GM12878 (cell line): ENCODE measurements at regions not wholly inside any gene's neighbourhood (a gene's known extent, or its start where the extent isn't known, plus 50 kb on each side); places are given as distances from the start of the nearest gene placed in this dataset.
A peak's percentile ranks its signal among the peaks of the same experiment; 100 is the strongest.

Experiments
- DPF2 ChIP-seq: fragments of 450-650 bp; IDR thresholded peaks from 2 replicates; pipeline ENCODE4 v1.6.1; 2017; ENCODE audit warnings: mild to moderate bottlenecking
- FOXK2 ChIP-seq: fragments of 450-650 bp; IDR thresholded peaks from 2 replicates; pipeline ENCODE4 v1.6.1; 2017; ENCODE audit warnings: mild to moderate bottlenecking, moderate library complexity
- HDAC2 ChIP-seq: fragments of 200-600 bp; sonication (generic); IDR thresholded peaks from 2 replicates; pipeline ENCODE4 v1.6.1; 2017
- IRF4 ChIP-seq: IDR thresholded peaks from 2 replicates; pipeline ENCODE4 v1.6.1; 2011; ENCODE audit warnings: low read depth, low read length
- JUNB ChIP-seq: IDR thresholded peaks from 2 replicates; pipeline ENCODE4 v1.6.1; 2016; ENCODE audit warnings: antibody characterized with exemption, mild to moderate bottlenecking
- NR2C1 ChIP-seq: fragments of 450-650 bp; IDR thresholded peaks from 2 replicates; pipeline ENCODE4 v1.6.1; 2017; ENCODE audit warnings: antibody characterized with exemption, mild to moderate bottlenecking, moderate library complexity
- RAD51 ChIP-seq: fragments of 450-650 bp; IDR thresholded peaks from 2 replicates; pipeline ENCODE4 v1.6.1; 2016; ENCODE audit warnings: moderate library complexity, mild to moderate bottlenecking, inconsistent platforms
- RBBP5 ChIP-seq: fragments of 200-600 bp; sonication (generic); conservative IDR thresholded peaks from 2 replicates; pipeline ENCODE4 v1.6.1; 2016
- RFX5 ChIP-seq: IDR thresholded peaks from 2 replicates; pipeline ENCODE4 v1.6.1; 2011; ENCODE audit warnings: low read depth, low read length, improper control_type of control experiment
- SMARCA5 ChIP-seq: fragments of 450-650 bp; IDR thresholded peaks from 2 replicates; pipeline ENCODE4 v1.6.1; 2017; ENCODE audit warnings: mild to moderate bottlenecking
- TAF1 ChIP-seq: IDR thresholded peaks from 2 replicates; pipeline ENCODE4 v1.6.1; 2011; ENCODE audit warnings: mild to moderate bottlenecking, low read depth, low read length, borderline replicate concordance
- ZNF217 ChIP-seq: fragments of 450-650 bp; IDR thresholded peaks from 2 replicates; pipeline ENCODE4 v1.6.1; 2017; ENCODE audit warnings: antibody characterized with exemption, mild to moderate bottlenecking
- TF ChIP-seq, protein P1 (sequence below): IDR thresholded peaks from 2 replicates; pipeline ENCODE4 v1.6.1; 2011; ENCODE audit warnings: borderline replicate concordance, low read depth, mild to moderate bottlenecking, moderate library complexity, mixed read lengths, low read length; ENCODE audit not compliant: insufficient read depth; ENCODE audit errors: extremely low read length
- TF ChIP-seq, protein P2 (sequence below): IDR thresholded peaks from 2 replicates; pipeline ENCODE4 v1.6.1; 2012; ENCODE audit warnings: low read depth, low read length, improper control_type of control experiment
- TF ChIP-seq, protein P3 (sequence below): fragments of 450-650 bp; IDR thresholded peaks from 2 replicates; pipeline ENCODE4 v1.6.1; 2016; ENCODE audit warnings: mild to moderate bottlenecking
- TF ChIP-seq, protein P4 (sequence below): fragments of 150-350 bp; IDR thresholded peaks from 2 replicates; pipeline ENCODE4 v1.6.1; 2016; ENCODE audit warnings: low read depth, low read length
- TF ChIP-seq, protein P5 (sequence below): fragments of 450-650 bp; formaldehyde crosslinking; IDR thresholded peaks from 2 replicates; pipeline ENCODE4 v1.5.0; 2022; ENCODE audit warnings: mild to moderate bottlenecking, missing genetic modification characterization
- TF ChIP-seq, protein P6 (sequence below): IDR thresholded peaks from 2 replicates; pipeline ENCODE4 v1.6.1; 2012; ENCODE audit warnings: low read depth, low read length, improper control_type of control experiment
- TF ChIP-seq, protein P7 (sequence below): IDR thresholded peaks from 2 replicates; pipeline ENCODE4 v1.6.1; 2012; ENCODE audit warnings: low read depth, low read length, improper control_type of control experiment

DNA sequence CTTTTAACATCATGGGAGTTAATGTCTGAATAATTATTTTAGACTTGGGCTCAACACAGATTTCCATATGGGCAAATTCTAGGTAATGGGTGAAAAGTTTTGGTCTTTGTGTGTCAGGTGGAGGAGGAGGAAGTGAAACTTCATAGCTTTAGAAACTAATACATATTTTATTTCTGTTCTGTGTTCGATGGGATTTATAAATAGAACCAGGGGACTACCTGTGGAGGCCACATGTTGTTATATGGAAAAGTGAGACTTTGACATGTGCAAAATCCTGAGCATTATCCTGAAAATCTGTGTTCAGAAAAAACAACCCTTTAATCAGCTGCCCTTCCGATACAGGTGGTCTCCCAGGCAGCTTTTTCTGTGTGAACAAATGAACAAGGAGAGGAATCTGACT, 209.5 kb downstream of the SOX2 start (continued):
- no peak for TF ChIP-seq RFX5
- TF ChIP-seq FOXK2 = no peak
- peak; percentile 48; the same call in 1 of the 2 replicates for TF ChIP-seq RAD51
- TF ChIP-seq TAF1 = no peak
- TF ChIP-seq, protein P1, sequence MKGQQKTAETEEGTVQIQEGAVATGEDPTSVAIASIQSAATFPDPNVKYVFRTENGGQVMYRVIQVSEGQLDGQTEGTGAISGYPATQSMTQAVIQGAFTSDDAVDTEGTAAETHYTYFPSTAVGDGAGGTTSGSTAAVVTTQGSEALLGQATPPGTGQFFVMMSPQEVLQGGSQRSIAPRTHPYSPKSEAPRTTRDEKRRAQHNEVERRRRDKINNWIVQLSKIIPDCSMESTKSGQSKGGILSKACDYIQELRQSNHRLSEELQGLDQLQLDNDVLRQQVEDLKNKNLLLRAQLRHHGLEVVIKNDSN = no peak
- TF ChIP-seq, protein P2, sequence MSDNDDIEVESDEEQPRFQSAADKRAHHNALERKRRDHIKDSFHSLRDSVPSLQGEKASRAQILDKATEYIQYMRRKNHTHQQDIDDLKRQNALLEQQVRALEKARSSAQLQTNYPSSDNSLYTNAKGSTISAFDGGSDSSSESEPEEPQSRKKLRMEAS = no peak
- TF ChIP-seq HDAC2 = no peak
- TF ChIP-seq ZNF217 = no peak
- TF ChIP-seq, protein P3, sequence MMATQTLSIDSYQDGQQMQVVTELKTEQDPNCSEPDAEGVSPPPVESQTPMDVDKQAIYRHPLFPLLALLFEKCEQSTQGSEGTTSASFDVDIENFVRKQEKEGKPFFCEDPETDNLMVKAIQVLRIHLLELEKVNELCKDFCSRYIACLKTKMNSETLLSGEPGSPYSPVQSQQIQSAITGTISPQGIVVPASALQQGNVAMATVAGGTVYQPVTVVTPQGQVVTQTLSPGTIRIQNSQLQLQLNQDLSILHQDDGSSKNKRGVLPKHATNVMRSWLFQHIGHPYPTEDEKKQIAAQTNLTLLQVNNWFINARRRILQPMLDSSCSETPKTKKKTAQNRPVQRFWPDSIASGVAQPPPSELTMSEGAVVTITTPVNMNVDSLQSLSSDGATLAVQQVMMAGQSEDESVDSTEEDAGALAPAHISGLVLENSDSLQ = no peak
- peak; percentile 65 for TF ChIP-seq DPF2
- TF ChIP-seq, protein P4, sequence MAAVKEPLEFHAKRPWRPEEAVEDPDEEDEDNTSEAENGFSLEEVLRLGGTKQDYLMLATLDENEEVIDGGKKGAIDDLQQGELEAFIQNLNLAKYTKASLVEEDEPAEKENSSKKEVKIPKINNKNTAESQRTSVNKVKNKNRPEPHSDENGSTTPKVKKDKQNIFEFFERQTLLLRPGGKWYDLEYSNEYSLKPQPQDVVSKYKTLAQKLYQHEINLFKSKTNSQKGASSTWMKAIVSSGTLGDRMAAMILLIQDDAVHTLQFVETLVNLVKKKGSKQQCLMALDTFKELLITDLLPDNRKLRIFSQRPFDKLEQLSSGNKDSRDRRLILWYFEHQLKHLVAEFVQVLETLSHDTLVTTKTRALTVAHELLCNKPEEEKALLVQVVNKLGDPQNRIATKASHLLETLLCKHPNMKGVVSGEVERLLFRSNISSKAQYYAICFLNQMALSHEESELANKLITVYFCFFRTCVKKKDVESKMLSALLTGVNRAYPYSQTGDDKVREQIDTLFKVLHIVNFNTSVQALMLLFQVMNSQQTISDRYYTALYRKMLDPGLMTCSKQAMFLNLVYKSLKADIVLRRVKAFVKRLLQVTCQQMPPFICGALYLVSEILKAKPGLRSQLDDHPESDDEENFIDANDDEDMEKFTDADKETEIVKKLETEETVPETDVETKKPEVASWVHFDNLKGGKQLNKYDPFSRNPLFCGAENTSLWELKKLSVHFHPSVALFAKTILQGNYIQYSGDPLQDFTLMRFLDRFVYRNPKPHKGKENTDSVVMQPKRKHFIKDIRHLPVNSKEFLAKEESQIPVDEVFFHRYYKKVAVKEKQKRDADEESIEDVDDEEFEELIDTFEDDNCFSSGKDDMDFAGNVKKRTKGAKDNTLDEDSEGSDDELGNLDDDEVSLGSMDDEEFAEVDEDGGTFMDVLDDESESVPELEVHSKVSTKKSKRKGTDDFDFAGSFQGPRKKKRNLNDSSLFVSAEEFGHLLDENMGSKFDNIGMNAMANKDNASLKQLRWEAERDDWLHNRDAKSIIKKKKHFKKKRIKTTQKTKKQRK = no peak
- TF ChIP-seq IRF4 = no peak
- TF ChIP-seq SMARCA5 = no peak
- TF ChIP-seq RBBP5 = no peak
- TF ChIP-seq NR2C1 = no peak
- no peak for TF ChIP-seq JUNB
- TF ChIP-seq, protein P5, sequence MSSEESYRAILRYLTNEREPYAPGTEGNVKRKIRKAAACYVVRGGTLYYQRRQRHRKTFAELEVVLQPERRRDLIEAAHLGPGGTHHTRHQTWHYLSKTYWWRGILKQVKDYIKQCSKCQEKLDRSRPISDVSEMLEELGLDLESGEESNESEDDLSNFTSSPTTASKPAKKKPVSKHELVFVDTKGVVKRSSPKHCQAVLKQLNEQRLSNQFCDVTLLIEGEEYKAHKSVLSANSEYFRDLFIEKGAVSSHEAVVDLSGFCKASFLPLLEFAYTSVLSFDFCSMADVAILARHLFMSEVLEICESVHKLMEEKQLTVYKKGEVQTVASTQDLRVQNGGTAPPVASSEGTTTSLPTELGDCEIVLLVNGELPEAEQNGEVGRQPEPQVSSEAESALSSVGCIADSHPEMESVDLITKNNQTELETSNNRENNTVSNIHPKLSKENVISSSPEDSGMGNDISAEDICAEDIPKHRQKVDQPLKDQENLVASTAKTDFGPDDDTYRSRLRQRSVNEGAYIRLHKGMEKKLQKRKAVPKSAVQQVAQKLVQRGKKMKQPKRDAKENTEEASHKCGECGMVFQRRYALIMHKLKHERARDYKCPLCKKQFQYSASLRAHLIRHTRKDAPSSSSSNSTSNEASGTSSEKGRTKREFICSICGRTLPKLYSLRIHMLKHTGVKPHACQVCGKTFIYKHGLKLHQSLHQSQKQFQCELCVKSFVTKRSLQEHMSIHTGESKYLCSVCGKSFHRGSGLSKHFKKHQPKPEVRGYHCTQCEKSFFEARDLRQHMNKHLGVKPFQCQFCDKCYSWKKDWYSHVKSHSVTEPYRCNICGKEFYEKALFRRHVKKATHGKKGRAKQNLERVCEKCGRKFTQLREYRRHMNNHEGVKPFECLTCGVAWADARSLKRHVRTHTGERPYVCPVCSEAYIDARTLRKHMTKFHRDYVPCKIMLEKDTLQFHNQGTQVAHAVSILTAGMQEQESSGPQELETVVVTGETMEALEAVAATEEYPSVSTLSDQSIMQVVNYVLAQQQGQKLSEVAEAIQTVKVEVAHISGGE (CRISPR knock-in tag) = no peak
- TF ChIP-seq, protein P6, sequence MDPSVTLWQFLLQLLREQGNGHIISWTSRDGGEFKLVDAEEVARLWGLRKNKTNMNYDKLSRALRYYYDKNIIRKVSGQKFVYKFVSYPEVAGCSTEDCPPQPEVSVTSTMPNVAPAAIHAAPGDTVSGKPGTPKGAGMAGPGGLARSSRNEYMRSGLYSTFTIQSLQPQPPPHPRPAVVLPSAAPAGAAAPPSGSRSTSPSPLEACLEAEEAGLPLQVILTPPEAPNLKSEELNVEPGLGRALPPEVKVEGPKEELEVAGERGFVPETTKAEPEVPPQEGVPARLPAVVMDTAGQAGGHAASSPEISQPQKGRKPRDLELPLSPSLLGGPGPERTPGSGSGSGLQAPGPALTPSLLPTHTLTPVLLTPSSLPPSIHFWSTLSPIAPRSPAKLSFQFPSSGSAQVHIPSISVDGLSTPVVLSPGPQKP = no peak
- TF ChIP-seq, protein P7, sequence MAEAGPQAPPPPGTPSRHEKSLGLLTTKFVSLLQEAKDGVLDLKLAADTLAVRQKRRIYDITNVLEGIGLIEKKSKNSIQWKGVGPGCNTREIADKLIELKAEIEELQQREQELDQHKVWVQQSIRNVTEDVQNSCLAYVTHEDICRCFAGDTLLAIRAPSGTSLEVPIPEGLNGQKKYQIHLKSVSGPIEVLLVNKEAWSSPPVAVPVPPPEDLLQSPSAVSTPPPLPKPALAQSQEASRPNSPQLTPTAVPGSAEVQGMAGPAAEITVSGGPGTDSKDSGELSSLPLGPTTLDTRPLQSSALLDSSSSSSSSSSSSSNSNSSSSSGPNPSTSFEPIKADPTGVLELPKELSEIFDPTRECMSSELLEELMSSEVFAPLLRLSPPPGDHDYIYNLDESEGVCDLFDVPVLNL = no peak
